ENCODE measurements at regions not wholly inside any gene's neighbourhood (a gene's known extent, or its start where the extent isn't known, plus 50 kb on each side); places are given as distances from the start of the nearest gene placed in this dataset.
"Not testable (repeated sequence)": the region's sequence is repeated elsewhere in the genome, so short reads cannot be mapped to it uniquely, and the experiment has no call there.

GRCh38 chr2:228589115-228589514, 407.6 kb upstream of the SPHKAP start:
- DNase-seq (ENCODE audit: low read depth), result no peak

- no peak for DNase-seq (ENCODE audit: low read depth)
These were observed 400.2 kb upstream of the SPHKAP start for GRCh38 chr2:228581731-228582130.

- no peak for DNase-seq (ENCODE audit: low read depth)
These were observed 394.4 kb upstream of the SPHKAP start for GRCh38 chr2:228575897-228576296.

- DNase-seq (ENCODE audit: low read depth), result not testable (repeated sequence)
These were observed 386.8 kb upstream of the SPHKAP start for GRCh38 chr2:228568275-228568674.

GRCh38 chr2:228561816-228562215, 380.3 kb upstream of the SPHKAP start:
- no peak for DNase-seq (ENCODE audit: low read depth)

- DNase-seq (ENCODE audit: low read depth), result no peak
These were observed 378.4 kb upstream of the SPHKAP start for GRCh38 chr2:228559774-228560415.

- peak; percentile 46 for DNase-seq (ENCODE audit: low read depth)
These were observed 375.2 kb upstream of the SPHKAP start for GRCh38 chr2:228556717-228557116.

- DNase-seq (ENCODE audit: low read depth), result no peak
These were observed 368.0 kb upstream of the SPHKAP start for GRCh38 chr2:228549441-228550007.

GRCh38 chr2:228548230-228548629, 366.7 kb upstream of the SPHKAP start:
- no peak for DNase-seq (ENCODE audit: low read depth)

GRCh38 chr2:228545748-228546145, 364.3 kb upstream of the SPHKAP start:
- no peak for DNase-seq (ENCODE audit: low read depth)

GRCh38 chr2:228545041-228545747, 363.7 kb upstream of the SPHKAP start:
- DNase-seq (ENCODE audit: low read depth), result peak; percentile 81

- no peak for DNase-seq (ENCODE audit: low read depth)
These were observed 361.6 kb upstream of the SPHKAP start for GRCh38 chr2:228543117-228543516.

- no peak for DNase-seq (ENCODE audit: low read depth)
These were observed 360.8 kb upstream of the SPHKAP start for GRCh38 chr2:228542277-228542676.

- DNase-seq (ENCODE audit: low read depth), result peak; percentile 39
These were observed 360.3 kb upstream of the SPHKAP start for GRCh38 chr2:228541789-228542188.

- DNase-seq (ENCODE audit: low read depth), result no peak
These were observed 359.5 kb upstream of the SPHKAP start for GRCh38 chr2:228540976-228541375.

GRCh38 chr2:228535396-228535795, 353.9 kb upstream of the SPHKAP start:
- DNase-seq (ENCODE audit: low read depth), result no peak

GRCh38 chr2:228533156-228533555, 351.7 kb upstream of the SPHKAP start:
- DNase-seq (ENCODE audit: low read depth), result no peak

GRCh38 chr2:228532233-228532632, 350.7 kb upstream of the SPHKAP start:
- no peak for DNase-seq (ENCODE audit: low read depth)

- DNase-seq (ENCODE audit: low read depth), result no peak
These were observed 345.9 kb upstream of the SPHKAP start for GRCh38 chr2:228527197-228527881.

- DNase-seq (ENCODE audit: low read depth), result no peak
These were observed 345.2 kb upstream of the SPHKAP start for GRCh38 chr2:228526687-228527086.

GRCh38 chr2:228522977-228523376, 341.5 kb upstream of the SPHKAP start:
- DNase-seq (ENCODE audit: low read depth), result no peak

- DNase-seq (ENCODE audit: low read depth), result no peak
These were observed 340.8 kb upstream of the SPHKAP start for GRCh38 chr2:228522276-228522675.

GRCh38 chr2:228519561-228519960, 338.1 kb upstream of the SPHKAP start:
- no peak for DNase-seq (ENCODE audit: low read depth)

Measured in HS-5 (cell line).